ENCODE measurements at regions not wholly inside any gene's neighbourhood (a gene's known extent, or its start where the extent isn't known, plus 50 kb on each side); places are given as distances from the start of the nearest gene placed in this dataset.
"Not testable (repeated sequence)": the region's sequence is repeated elsewhere in the genome, so short reads cannot be mapped to it uniquely, and the experiment has no call there.

DNA sequence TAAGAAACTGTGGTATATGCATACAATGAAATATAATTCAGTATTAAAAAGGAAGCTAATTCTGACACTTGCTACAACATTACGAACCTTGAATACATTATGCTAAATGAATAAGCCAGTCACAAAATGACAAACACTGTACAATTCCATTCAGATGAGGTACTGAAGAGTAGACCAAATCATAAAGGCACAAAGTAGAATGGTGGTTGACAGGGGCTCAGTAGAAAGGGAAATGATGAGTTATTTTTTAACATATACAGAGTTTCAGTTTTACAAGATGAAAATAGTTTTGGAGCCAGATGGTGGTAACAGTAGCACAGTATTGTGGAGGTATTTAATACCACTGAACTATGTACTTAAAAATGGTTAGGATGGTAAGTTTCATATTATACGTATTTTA, 254.6 kb upstream of the RBMS3 start:
- Histone ChIP-seq H3K4me1 (no peaks in the 10 kb centered on the region), H3K9me3 (no peaks in the 10 kb centered on the region), H3K4me3 (no peak overlapping the region), H3K27me3 (no peaks in the 10 kb centered on the region), H3K27ac (no peak overlapping the region), H3K36me3 (no peaks in the 10 kb centered on the region)
- no peak for DNase-seq
- intact Hi-C loops (cut with DNase I; ENCODE audit: low total_unique reads): no loop called here
- in situ Hi-C loops (cut with MboI; ENCODE audit: low sequenced_read_pairs in 4 of 4): no loop called here
- ATAC-seq: no peak
- TF ChIP-seq, protein P1, sequence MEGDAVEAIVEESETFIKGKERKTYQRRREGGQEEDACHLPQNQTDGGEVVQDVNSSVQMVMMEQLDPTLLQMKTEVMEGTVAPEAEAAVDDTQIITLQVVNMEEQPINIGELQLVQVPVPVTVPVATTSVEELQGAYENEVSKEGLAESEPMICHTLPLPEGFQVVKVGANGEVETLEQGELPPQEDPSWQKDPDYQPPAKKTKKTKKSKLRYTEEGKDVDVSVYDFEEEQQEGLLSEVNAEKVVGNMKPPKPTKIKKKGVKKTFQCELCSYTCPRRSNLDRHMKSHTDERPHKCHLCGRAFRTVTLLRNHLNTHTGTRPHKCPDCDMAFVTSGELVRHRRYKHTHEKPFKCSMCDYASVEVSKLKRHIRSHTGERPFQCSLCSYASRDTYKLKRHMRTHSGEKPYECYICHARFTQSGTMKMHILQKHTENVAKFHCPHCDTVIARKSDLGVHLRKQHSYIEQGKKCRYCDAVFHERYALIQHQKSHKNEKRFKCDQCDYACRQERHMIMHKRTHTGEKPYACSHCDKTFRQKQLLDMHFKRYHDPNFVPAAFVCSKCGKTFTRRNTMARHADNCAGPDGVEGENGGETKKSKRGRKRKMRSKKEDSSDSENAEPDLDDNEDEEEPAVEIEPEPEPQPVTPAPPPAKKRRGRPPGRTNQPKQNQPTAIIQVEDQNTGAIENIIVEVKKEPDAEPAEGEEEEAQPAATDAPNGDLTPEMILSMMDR (IDR thresholded peaks at IDR 0.05 in 4 of 5, conservative IDR thresholded peaks at IDR 0.05 in 1 of 5): no peak
- TF ChIP-seq POLR2A (IDR thresholded peaks at IDR 0.05): no peak

DNA sequence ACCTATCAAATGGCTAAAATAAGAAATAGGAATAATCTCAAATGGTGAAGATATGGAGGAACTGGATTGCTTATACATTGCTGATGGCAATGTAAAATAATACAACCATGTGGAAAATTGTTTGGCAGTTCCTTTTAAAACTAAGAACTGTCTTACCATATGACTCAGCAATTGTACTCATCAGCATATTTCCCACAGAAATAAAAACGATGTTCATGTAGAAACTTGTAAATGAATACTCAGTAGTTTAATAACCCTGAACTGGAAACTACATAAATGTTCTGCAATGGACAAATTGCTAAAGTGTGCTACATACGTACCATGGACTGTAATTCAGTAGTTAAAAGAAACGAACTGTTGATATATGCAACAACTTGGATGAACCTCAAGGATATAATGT, 253.9 kb upstream of the RBMS3 start:
- TF ChIP-seq, protein P1 (IDR thresholded peaks at IDR 0.05 in 4 of 5, conservative IDR thresholded peaks at IDR 0.05 in 1 of 5): no peak
- TF ChIP-seq POLR2A (IDR thresholded peaks at IDR 0.05): no peak
- Histone ChIP-seq H3K27ac (no peak overlapping the region), H3K4me1 (no peaks in the 10 kb centered on the region), H3K36me3 (no peaks in the 10 kb centered on the region), H3K27me3 (no peaks in the 10 kb centered on the region), H3K9me3 (no peaks in the 10 kb centered on the region), H3K4me3 (no peak overlapping the region)
- DNase-seq (no peak), ATAC-seq (no peak)
- intact Hi-C loops (cut with DNase I; ENCODE audit: low total_unique reads): no loop called here
- in situ Hi-C loops (cut with MboI; ENCODE audit: low sequenced_read_pairs in 4 of 4): no loop called here

DNA sequence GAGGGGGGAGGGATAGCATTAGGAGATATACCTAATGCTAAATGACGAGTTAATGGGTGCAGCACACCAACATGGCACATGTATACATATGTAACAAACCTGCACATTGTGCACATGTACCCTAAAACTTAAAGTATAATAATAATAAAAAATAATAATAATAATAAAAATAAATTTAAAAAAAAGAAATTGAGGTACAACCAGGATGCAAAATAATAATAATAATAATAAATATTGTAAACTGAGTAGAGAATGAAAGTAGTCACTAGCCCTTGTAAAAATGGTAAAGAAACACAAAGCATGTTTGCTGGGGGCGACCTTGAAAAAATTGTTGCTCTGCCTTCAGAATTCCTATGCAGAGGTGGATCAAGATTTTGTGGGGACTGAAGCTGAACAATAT, 249.7 kb upstream of the RBMS3 start:
- H3K27ac ChIP-seq; H3K9me3 ChIP-seq; H3K36me3 ChIP-seq; in situ Hi-C loops (cut with MboI; ENCODE audit: low sequenced_read_pairs in 4 of 4); H3K27me3 ChIP-seq; DNase-seq; intact Hi-C loops (cut with DNase I; ENCODE audit: low total_unique reads); H3K4me3 ChIP-seq; H3K4me1 ChIP-seq; ATAC-seq: not testable (repeated sequence)

DNA sequence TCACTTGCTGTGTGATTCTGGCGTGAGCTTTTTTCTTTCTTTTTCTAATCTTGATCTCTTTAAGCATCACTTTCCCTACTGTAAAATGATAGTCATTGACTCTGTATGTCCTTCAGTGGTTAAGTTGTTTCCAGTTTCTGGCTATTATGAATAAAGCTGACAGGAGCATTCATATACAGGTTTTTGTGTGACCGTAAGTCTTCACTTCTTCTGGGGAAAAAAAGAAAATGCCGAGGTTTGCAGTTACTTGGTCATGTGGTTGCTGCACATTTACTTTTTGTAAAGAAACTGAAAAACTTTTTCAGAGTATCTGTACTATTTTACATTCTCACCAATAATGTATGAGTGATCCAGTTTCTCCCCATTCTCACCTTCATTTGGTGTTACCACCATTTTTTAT, 247.4 kb upstream of the RBMS3 start:
- Histone ChIP-seq H3K9me3 (no peaks in the 10 kb centered on the region), H3K4me1 (no peaks in the 10 kb centered on the region), H3K4me3 (no peak overlapping the region), H3K27me3 (no peaks in the 10 kb centered on the region), H3K27ac (no peak overlapping the region), H3K36me3 (no peaks in the 10 kb centered on the region)
- intact Hi-C loops (cut with DNase I; ENCODE audit: low total_unique reads): no loop called here
- DNase-seq (no peak), ATAC-seq (no peak)
- in situ Hi-C loops (cut with MboI; ENCODE audit: low sequenced_read_pairs in 4 of 4): no loop called here
- no peak for TF ChIP-seq POLR2A (IDR thresholded peaks at IDR 0.05)
- TF ChIP-seq, protein P1 (IDR thresholded peaks at IDR 0.05 in 4 of 5, conservative IDR thresholded peaks at IDR 0.05 in 1 of 5): no peak

DNA sequence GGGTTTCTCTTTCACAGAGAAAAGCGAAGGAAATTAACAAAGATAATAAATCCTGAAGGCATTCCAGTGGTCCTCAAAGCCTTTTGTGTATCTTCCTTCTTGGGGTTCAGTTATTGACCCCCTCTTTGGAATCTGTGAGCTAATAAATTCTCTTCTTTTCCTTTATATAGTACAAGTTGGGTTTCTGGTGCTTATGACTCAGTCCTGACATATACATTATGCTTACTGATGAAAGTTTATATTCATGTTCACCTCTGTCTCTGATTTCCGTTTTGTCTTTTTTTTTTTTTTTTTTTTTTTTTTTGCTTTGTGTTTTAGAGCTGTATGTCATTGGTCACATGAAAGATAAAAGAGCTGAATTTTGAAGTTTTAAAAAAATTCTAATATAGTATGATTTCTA, 230.7 kb upstream of the RBMS3 start:
- ATAC-seq (no peak), DNase-seq (no peak)
- Histone ChIP-seq H3K4me1 (no peaks in the 10 kb centered on the region), H3K36me3 (no peaks in the 10 kb centered on the region), H3K4me3 (no peak overlapping the region), H3K27me3 (no peaks in the 10 kb centered on the region), H3K27ac (no peak overlapping the region), H3K9me3 (no peaks in the 10 kb centered on the region)
- TF ChIP-seq POLR2A (IDR thresholded peaks at IDR 0.05): no peak
- TF ChIP-seq, protein P1 (IDR thresholded peaks at IDR 0.05 in 4 of 5, conservative IDR thresholded peaks at IDR 0.05 in 1 of 5): no peak
- intact Hi-C loops (cut with DNase I; ENCODE audit: low total_unique reads) (no loop called here), in situ Hi-C loops (cut with MboI; ENCODE audit: low sequenced_read_pairs in 4 of 4) (no loop called here)

All from gastrocnemius medialis (tissue), 4 donors.